ENCODE measurements at regions not wholly inside any gene's neighbourhood (a gene's known extent, or its start where the extent isn't known, plus 50 kb on each side); places are given as distances from the start of the nearest gene placed in this dataset.

- Histone ChIP-seq H3K4me3 (replicated peaks in 1 of 4; ENCODE audit: control extremely low read depth in 1 of 4, insufficient read depth in 1 of 4, low read depth in 3 of 4, low read length in 4 of 4) (no peak overlapping the region), H3K9ac (ENCODE audit: insufficient read depth, low read length) (no peak overlapping the region), H4K20me1 (ENCODE audit: control insufficient read depth, extremely low read depth, insufficient read depth, low read length) (no peaks in the 10 kb centered on the region), H3K27me3 (ENCODE audit: control insufficient read depth, insufficient read depth, low read length) (no peaks in the 10 kb centered on the region), H3K36me3 (ENCODE audit: control insufficient read depth, insufficient read depth, low read length) (no peaks in the 10 kb centered on the region), H3K4me2 (ENCODE audit: extremely low read depth, insufficient read depth, low read length) (no peak overlapping the region), H3K79me2 (ENCODE audit: control insufficient read depth, insufficient read depth, low read length) (no peaks in the 10 kb centered on the region), H3K27ac (ENCODE audit: insufficient read depth, low read length) (no peak overlapping the region), H3K4me1 (ENCODE audit: control insufficient read depth, extremely low read depth, insufficient read depth, low read length) (no peaks in the 10 kb centered on the region), H2AFZ (ENCODE audit: low read length) (no peak overlapping the region), H3K9me3 (ENCODE audit: control insufficient read depth, insufficient read depth, low read depth, low read length) (no peaks in the 10 kb centered on the region)
- DNase-seq (ENCODE audit: low read depth in 2 of 2) = no peak
- no peak for TF ChIP-seq EZH2 (IDR thresholded peaks at IDR 0.05; ENCODE audit: low read length, missing control alignments)
- no peak for TF ChIP-seq CTCF (conservative IDR thresholded peaks at IDR 0.05 in 1 of 2, IDR thresholded peaks at IDR 0.05 in 1 of 2; ENCODE audit: low read depth in 1 of 2, low read length in 2 of 2)
Observed at GRCh38 chr5:3190433-3190832, 405.2 kb upstream of the IRX1 start.

- Histone ChIP-seq H3K27ac (ENCODE audit: insufficient read depth, low read length) (no peak overlapping the region), H3K9me3 (ENCODE audit: control insufficient read depth, insufficient read depth, low read depth, low read length) (no peaks in the 10 kb centered on the region), H3K79me2 (ENCODE audit: control insufficient read depth, insufficient read depth, low read length) (no peaks in the 10 kb centered on the region), H4K20me1 (ENCODE audit: control insufficient read depth, extremely low read depth, insufficient read depth, low read length) (no peaks in the 10 kb centered on the region), H3K9ac (ENCODE audit: insufficient read depth, low read length) (no peak overlapping the region), H3K27me3 (ENCODE audit: control insufficient read depth, insufficient read depth, low read length) (no peaks in the 10 kb centered on the region), H3K4me3 (replicated peaks in 1 of 4; ENCODE audit: control extremely low read depth in 1 of 4, insufficient read depth in 1 of 4, low read depth in 3 of 4, low read length in 4 of 4) (no peak overlapping the region), H3K4me2 (ENCODE audit: extremely low read depth, insufficient read depth, low read length) (no peak overlapping the region), H3K36me3 (ENCODE audit: control insufficient read depth, insufficient read depth, low read length) (no peaks in the 10 kb centered on the region), H2AFZ (ENCODE audit: low read length) (no peak overlapping the region), H3K4me1 (ENCODE audit: control insufficient read depth, extremely low read depth, insufficient read depth, low read length) (no peaks in the 10 kb centered on the region)
- DNase-seq (ENCODE audit: low read depth in 2 of 2) = no peak
- TF ChIP-seq EZH2 (IDR thresholded peaks at IDR 0.05; ENCODE audit: low read length, missing control alignments) (no peak), CTCF (conservative IDR thresholded peaks at IDR 0.05 in 1 of 2, IDR thresholded peaks at IDR 0.05 in 1 of 2; ENCODE audit: low read depth in 1 of 2, low read length in 2 of 2) (no peak)
Observed at GRCh38 chr5:3187771-3188425, 407.7 kb upstream of the IRX1 start.

DNA sequence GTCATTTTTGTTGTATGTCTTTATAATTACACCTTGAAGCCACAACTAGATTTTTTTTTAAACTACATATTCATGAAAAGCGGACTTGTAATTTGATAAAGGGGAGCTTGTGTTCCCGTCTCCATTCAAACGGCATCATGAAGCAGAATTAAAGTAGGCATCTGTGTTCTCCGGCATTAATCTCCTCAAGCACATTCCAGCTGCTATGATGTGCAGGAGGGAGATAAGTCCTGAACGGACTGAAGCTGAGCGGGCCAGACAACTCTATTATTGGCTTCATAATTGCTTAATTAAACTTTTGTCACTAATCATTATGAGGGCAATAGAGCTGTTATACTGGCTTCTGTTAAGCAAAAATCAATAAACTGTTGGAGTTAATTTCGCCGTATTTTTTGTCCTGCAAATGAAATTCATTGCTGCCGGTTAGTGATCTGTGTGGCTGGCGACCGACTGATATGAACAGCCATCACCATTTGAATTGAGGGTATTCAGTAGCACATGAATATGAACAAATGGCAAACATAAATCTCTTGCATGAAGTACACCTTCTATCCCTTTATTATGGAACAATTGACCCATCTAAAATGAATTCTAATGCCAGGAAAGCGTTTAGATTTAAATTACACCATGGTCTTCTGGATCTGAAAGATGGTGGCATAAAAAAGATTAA is 408.8 kb upstream of the IRX1 start:
- Histone ChIP-seq H3K27me3 (ENCODE audit: control insufficient read depth, insufficient read depth, low read length) (no peaks in the 10 kb centered on the region), H3K9ac (ENCODE audit: insufficient read depth, low read length) (no peak overlapping the region), H3K27ac (ENCODE audit: insufficient read depth, low read length) (no peak overlapping the region), H3K9me3 (ENCODE audit: control insufficient read depth, insufficient read depth, low read depth, low read length) (no peaks in the 10 kb centered on the region), H4K20me1 (ENCODE audit: control insufficient read depth, extremely low read depth, insufficient read depth, low read length) (no peaks in the 10 kb centered on the region), H3K4me3 (replicated peaks in 1 of 4; ENCODE audit: control extremely low read depth in 1 of 4, insufficient read depth in 1 of 4, low read depth in 3 of 4, low read length in 4 of 4) (no peak overlapping the region), H3K4me2 (ENCODE audit: extremely low read depth, insufficient read depth, low read length) (no peak overlapping the region), H3K79me2 (ENCODE audit: control insufficient read depth, insufficient read depth, low read length) (no peaks in the 10 kb centered on the region), H3K36me3 (ENCODE audit: control insufficient read depth, insufficient read depth, low read length) (no peaks in the 10 kb centered on the region), H3K4me1 (ENCODE audit: control insufficient read depth, extremely low read depth, insufficient read depth, low read length) (no peaks in the 10 kb centered on the region), H2AFZ (ENCODE audit: low read length) (no peak overlapping the region)
- TF ChIP-seq EZH2 (IDR thresholded peaks at IDR 0.05; ENCODE audit: low read length, missing control alignments) = no peak
- TF ChIP-seq CTCF (conservative IDR thresholded peaks at IDR 0.05 in 1 of 2, IDR thresholded peaks at IDR 0.05 in 1 of 2; ENCODE audit: low read depth in 1 of 2, low read length in 2 of 2) = no peak
- no peak for DNase-seq (ENCODE audit: low read depth in 2 of 2)
